UCSD-AML1 (cell line): ENCODE measurements at regions not wholly inside any gene's neighbourhood (a gene's known extent, or its start where the extent isn't known, plus 50 kb on each side); places are given as distances from the start of the nearest gene placed in this dataset.
A peak's percentile ranks its signal among the peaks of the same experiment; 100 is the strongest.
"Not testable (repeated sequence)": the region's sequence is repeated elsewhere in the genome, so short reads cannot be mapped to it uniquely, and the experiment has no call there.

Source experiments
- DNase-seq: peaks from one replicate; lab custom pipeline; 2025; ENCODE audit not compliant: unreplicated experiment; lab: John Stamatoyannopoulos, UW

GRCh38 chr5:174807471-174807870, 83.1 kb downstream of the MSX2 start:
- no peak for DNase-seq

GRCh38 chr5:174806729-174807128, 82.3 kb downstream of the MSX2 start:
- DNase-seq: no peak

DNA sequence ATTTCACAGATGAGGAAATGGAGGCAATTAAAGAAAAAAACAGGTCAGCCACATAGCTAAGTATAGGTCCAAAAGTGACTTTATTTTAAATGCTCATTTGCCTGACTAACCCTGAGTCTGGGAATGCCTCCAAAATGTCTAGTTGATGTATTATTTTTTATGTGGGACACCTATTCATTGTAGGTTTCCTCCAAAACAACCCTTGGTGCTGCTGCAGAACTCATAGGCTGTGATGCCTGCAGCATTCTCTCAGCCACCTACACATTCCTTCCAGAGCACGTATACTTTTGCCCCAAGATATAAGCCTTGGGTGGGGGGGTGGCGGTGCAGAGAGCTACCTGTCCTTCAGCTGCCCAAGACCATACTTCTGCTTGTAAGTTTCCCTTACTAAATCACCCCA, 77.4 kb downstream of the MSX2 start:
- no peak for DNase-seq

- DNase-seq: no peak
Observed at GRCh38 chr5:174800435-174800834, 76.1 kb downstream of the MSX2 start.

DNA sequence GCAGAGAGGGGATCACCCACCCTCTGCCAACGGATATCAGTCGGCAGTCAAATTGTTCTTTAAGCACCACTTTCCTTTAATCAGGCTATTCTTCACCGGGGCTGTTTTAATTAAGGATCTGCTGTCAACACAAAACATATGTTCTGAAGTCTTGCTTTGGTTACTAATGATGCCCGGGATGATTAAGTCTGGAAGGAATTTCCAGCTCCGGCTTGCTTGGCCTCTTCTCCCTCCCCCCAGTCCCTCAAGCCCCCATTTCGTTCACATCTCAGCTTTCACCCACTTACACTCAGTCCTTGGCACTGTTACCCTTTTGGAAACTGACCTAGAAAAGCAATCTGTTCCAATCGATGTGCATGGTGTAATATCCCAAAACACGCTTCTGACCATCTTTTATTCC, 74.7 kb downstream of the MSX2 start:
- no peak for DNase-seq

DNA sequence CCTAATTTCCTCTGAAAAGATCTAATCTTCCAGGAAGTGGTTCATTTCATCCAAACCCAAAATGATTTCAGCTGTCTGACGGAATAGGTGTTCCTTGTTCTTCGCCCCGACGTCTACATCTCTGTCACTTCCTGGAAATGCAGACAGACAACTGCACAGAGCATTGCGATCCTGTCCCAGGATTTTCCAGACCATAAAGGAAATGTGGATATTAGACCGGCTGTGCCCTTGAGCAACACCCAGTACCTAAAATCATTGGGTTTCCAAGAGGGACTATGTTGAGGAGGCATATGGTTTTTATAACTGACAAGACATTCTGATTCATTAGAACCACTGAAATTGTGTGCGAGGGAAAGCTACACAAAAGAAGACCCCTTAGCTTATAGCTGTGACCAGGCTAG, 74.2 kb downstream of the MSX2 start:
- no peak for DNase-seq

- no peak for DNase-seq
Observed at GRCh38 chr5:174796711-174797192, 72.4 kb downstream of the MSX2 start.

DNA sequence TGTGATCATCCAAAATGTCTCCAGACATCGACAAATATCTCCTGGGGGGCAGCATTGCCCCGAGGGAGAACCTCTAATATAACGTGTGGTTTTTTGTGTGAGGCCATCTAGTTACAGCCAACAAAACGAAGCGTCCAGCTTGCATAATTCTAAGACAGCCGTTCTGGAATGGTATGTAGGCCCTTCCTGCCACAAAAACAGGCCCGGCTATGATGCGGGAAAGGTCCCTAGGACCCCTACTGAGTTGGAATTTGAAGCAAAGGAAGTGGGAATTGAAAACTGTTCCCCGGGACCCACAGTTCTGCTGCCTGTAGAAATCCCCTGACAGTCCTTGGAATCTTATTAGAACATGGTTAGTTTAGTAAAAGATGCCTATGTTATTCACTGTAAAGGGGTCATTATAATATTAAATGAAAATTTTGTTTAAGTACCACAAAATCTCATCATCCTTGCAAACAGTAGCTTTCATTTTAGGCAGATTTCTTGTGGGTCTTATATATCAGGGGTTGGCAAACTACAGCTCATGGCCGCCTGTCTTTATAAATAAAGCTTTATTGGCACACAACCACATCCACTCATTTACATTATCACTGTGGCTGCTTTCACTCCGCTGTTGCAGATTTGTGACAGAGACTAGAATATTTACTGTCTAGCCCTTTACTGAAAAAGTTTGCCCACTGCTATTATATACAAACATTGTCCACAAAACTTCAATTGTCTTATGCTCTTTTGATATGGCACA, 70.7 kb downstream of the MSX2 start:
- DNase-seq: no peak

DNA sequence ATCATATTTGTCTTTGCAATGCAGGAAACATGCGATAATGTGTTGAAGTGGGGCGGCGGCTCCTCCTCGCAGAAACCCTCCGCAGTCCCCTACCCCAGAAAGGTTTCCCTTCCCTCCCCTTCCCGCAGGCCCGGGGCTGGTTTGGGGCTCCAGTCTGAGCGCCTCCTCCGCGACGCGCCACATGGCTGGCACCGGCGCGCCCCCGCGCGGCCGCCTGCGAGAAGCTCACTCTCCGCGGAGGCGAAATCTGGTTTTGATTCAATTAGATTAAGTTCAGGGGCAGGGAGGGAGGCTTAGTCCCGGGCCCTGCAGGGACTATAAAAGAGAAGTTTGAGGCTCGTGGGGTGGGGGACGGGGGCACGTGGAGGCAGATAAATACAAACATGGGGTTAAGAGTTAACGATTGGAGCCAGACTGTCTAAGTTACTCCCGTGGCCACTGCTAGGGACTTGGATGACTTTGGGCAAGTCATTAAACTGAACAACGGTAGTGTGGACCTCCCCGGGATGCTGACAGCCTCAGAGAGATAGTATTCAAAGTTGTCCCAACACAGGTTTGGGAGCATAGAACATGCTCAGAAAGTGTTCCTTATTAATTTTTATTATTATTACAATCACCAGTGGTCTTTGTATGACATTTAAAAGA, 69.4 kb downstream of the MSX2 start:
- peak; percentile 53 for DNase-seq

DNA sequence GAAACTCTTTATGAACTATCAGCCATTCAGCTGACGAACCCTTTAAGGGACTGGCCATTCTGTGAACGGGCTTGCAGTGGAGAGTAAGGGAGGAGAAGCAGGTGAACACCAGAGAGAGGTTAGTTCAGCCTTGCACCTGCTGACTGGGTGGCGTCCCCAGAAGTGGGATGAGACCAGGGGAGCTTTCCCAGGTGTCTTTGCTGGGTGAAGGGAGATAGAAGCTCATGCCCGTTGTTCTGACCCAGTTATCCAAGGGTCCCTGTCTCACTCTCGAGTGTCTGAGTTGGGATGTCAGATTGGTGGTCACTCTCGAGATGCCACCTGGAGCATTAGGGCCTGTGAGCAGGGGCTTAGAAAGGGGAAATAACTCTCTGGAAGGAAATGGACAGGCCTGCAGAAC, 68.7 kb downstream of the MSX2 start:
- no peak for DNase-seq

- DNase-seq: not testable (repeated sequence)
Observed at GRCh38 chr5:174792265-174792664, 67.9 kb downstream of the MSX2 start.

- DNase-seq: no peak
Observed at GRCh38 chr5:174790906-174791305, 66.5 kb downstream of the MSX2 start.

GRCh38 chr5:174789596-174789995, 65.2 kb downstream of the MSX2 start:
- no peak for DNase-seq

GRCh38 chr5:174785120-174785680, 60.8 kb downstream of the MSX2 start:
- DNase-seq: no peak
